MM.1S (cell line): ENCODE measurements at regions not wholly inside any gene's neighbourhood (a gene's known extent, or its start where the extent isn't known, plus 50 kb on each side); places are given as distances from the start of the nearest gene placed in this dataset.

ENCODE experiments used
- EZH2 ChIP-seq: fragments of 300-600 bp; sonication (generic); optimal IDR thresholded peaks from 2 replicates; pipeline ENCODE3; 2017; ENCODE audit warnings: low read depth, mild to moderate bottlenecking, antibody characterized with exemption, low read length, mixed read lengths
- EZH2phosphoT487 ChIP-seq: fragments of 300-600 bp; sonication (generic); IDR thresholded peaks from 2 replicates; pipeline ENCODE4 v1.6.1; 2018; ENCODE audit warnings: antibody characterized with exemption, low read length
- TF ChIP-seq, protein P1 (sequence below): fragments of 300-600 bp; sonication (generic); IDR thresholded peaks from 2 replicates; pipeline ENCODE4 v1.5.1; 2016; ENCODE audit warnings: antibody characterized with exemption, low read length, mixed read lengths

DNA sequence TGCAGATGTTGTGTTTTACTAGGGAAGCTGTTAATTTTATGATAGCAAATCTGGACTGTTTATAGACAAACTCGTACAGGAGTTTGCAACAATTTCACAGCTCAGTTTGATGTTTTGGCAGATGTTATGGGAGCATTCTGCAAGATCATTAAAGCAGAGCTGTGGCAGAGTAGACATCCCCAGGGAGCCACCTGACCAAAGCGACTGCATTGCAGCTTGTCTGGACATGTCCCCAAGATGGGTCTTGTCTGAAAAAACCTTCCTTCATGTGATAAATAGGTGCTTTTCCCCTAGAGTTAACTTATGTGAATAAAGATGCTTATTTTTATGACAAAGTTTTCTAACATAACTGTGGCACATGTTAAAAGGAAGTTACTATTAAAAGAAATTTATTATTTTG is 91.2 kb upstream of the GPR141 start:
- TF ChIP-seq, protein P1, sequence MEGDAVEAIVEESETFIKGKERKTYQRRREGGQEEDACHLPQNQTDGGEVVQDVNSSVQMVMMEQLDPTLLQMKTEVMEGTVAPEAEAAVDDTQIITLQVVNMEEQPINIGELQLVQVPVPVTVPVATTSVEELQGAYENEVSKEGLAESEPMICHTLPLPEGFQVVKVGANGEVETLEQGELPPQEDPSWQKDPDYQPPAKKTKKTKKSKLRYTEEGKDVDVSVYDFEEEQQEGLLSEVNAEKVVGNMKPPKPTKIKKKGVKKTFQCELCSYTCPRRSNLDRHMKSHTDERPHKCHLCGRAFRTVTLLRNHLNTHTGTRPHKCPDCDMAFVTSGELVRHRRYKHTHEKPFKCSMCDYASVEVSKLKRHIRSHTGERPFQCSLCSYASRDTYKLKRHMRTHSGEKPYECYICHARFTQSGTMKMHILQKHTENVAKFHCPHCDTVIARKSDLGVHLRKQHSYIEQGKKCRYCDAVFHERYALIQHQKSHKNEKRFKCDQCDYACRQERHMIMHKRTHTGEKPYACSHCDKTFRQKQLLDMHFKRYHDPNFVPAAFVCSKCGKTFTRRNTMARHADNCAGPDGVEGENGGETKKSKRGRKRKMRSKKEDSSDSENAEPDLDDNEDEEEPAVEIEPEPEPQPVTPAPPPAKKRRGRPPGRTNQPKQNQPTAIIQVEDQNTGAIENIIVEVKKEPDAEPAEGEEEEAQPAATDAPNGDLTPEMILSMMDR = no peak
- TF ChIP-seq EZH2phosphoT487 (no peak), EZH2 (no peak)
